Transverse colon (tissue), 4 donors: ENCODE measurements at regions not wholly inside any gene's neighbourhood (a gene's known extent, or its start where the extent isn't known, plus 50 kb on each side); places are given as distances from the start of the nearest gene placed in this dataset.

Experiments used
- DNase-seq: peaks from one replicate; pipeline ENCODE4 v3.0.0-alpha.2; 2019
- H3K27ac ChIP-seq, 4 donors: fragments of 200-600 bp; sonication (generic); 2 replicates each; pipeline ENCODE4 v1.5.1; 2016 to 2018; ENCODE audit warnings: inconsistent platforms in 4 of 4
- H3K27me3 ChIP-seq: fragments of 200-600 bp; sonication (generic); 2 replicates; pipeline ENCODE4 v1.5.1; 2017; ENCODE audit warnings: inconsistent platforms
- H3K36me3 ChIP-seq, 4 donors: fragments of 200-600 bp; sonication (generic); 2 replicates each; pipeline ENCODE4 v1.5.1; 2017 to 2019; ENCODE audit warnings: inconsistent platforms in 4 of 4
- H3K4me1 ChIP-seq, 4 donors: fragments of 200-600 bp; sonication (generic); 2 replicates each; pipeline ENCODE4 v1.5.1; 2017 to 2020; ENCODE audit warnings: inconsistent platforms in 4 of 4
- H3K4me3 ChIP-seq, 4 donors: fragments of 200-600 bp; sonication (generic); 1 replicate in 1 of 4; 2 replicates in 3 of 4; pipeline versions ENCODE4 v1.5.1 to v1.6.1; 2017 to 2019; ENCODE audit warnings: inconsistent platforms in 4 of 4
- H3K9me3 ChIP-seq, 2 donors: fragments of 200-600 bp; sonication (generic); 2 replicates each; pipeline ENCODE4 v1.5.1; 2017 to 2019; ENCODE audit warnings: inconsistent platforms in 2 of 2
- EP300 ChIP-seq: sonication (generic); formaldehyde crosslinking; IDR thresholded peaks from one replicate; pipeline ENCODE4 v1.6.1; 2017; ENCODE audit warnings: antibody characterized with exemption, low read depth
- POLR2A ChIP-seq: fragments of 450-650 bp; IDR thresholded peaks from one replicate; pipeline ENCODE4 v1.6.1; 2016; ENCODE audit warnings: antibody characterized with exemption, mild to moderate bottlenecking, moderate library complexity
- POLR2AphosphoS5 ChIP-seq, 3 donors: sonication (generic); formaldehyde crosslinking; IDR thresholded peaks; one replicate each; pipeline ENCODE4 v1.6.1; 2016; ENCODE audit warnings: antibody characterized with exemption in 3 of 3
- WGBS, 2 donors: methylation state at CpG; one replicate each; pipeline ENCODE4 v1.1.5; 2018; ENCODE audit warnings: low coverage in 1 of 2; 5-methylcytosine and 5-hydroxymethylcytosine counted together
- in situ Hi-C, 4 donors: fragments of 200-750 bp; cut with MboI; loops; one replicate each; pipeline versions ENCODE4 v1.15.0 to v1.15.1; 2017; ENCODE audit warnings: low sequenced_read_pairs in 3 of 4, low pct_ligation_motif_present in 1 of 4, low pct_unique_long_range_greater_than_20kb in 1 of 4
- intact Hi-C: fragments of 100-400 bp; cut with DNase I; formaldehyde crosslinking; loops from one replicate; pipeline ENCODE4 v1.15.1; 2023; ENCODE audit warnings: low total_unique reads
- TF ChIP-seq, protein P1 (sequence below), 5 experiments: fragments of 200-600 bp in 3 of 5; fragments of 450-650 bp in 2 of 5; sonication (generic) in 3 of 5; IDR thresholded peaks; 1 replicate in 2 of 5; 2 replicates in 3 of 5; pipeline ENCODE4 v1.5.1; 2016 to 2017; ENCODE audit warnings: antibody characterized with exemption in 5 of 5, inconsistent platforms in 3 of 5, mild to moderate bottlenecking in 2 of 5, moderate library complexity in 1 of 5

DNA sequence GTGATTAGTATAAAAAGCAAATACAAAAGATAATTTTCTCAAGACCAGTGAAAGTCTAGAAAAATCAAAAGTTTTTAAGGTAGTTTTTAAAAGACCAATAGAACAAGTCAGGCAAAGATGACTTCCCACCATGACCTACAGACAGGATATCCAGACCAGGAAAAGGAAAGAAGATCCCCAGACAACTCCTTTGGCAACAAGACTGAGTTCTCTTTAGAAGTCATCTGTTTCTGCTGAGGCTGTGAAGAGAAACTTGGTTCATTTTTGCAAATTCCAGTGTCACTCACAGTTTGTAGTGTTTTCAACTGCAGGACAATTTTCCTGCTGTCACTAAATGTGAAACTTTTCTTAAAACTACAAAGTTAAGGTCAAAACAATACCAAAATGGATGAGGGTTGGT lies 240.9 kb upstream of the SIX2 start:
- TF ChIP-seq EP300, result no peak
- no peak for TF ChIP-seq POLR2A
- no peak for TF ChIP-seq POLR2AphosphoS5 (IDR thresholded peaks at IDR 0.05)
- TF ChIP-seq, protein P1, sequence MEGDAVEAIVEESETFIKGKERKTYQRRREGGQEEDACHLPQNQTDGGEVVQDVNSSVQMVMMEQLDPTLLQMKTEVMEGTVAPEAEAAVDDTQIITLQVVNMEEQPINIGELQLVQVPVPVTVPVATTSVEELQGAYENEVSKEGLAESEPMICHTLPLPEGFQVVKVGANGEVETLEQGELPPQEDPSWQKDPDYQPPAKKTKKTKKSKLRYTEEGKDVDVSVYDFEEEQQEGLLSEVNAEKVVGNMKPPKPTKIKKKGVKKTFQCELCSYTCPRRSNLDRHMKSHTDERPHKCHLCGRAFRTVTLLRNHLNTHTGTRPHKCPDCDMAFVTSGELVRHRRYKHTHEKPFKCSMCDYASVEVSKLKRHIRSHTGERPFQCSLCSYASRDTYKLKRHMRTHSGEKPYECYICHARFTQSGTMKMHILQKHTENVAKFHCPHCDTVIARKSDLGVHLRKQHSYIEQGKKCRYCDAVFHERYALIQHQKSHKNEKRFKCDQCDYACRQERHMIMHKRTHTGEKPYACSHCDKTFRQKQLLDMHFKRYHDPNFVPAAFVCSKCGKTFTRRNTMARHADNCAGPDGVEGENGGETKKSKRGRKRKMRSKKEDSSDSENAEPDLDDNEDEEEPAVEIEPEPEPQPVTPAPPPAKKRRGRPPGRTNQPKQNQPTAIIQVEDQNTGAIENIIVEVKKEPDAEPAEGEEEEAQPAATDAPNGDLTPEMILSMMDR (IDR thresholded peaks at IDR 0.05), result no peak
- intact Hi-C loops, result no loop called here
- Histone ChIP-seq H3K27me3 (no peaks in the 10 kb centered on the region), H3K4me1 (no peaks in the 10 kb centered on the region), H3K36me3 (no peaks in the 10 kb centered on the region), H3K9me3 (no peaks in the 10 kb centered on the region), H3K27ac (no peak overlapping the region), H3K4me3 (no peak overlapping the region)
- in situ Hi-C loops, result no loop called here
- no peak for DNase-seq

DNA sequence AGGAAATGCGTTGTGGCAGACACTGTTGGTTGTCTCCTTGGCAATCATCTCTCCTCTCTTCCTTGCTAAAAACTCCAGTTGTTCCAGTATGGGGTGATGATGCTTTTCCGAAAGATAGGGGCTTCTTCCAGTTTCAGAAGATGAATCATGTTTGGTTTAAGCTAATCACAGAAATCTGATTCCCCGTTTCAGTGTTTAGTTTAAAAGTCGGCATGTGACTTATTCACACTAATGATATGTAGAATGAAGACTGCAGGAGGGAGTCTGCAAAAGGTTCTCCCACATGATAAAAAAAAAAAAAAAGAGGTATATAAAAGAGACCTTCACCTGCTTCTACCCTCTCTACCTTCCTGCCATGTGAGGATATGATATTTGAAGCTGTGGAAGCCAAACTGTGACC lies 239.0 kb upstream of the SIX2 start:
- Histone ChIP-seq H3K27ac (no peak overlapping the region), H3K9me3 (no peaks in the 10 kb centered on the region), H3K36me3 (no peaks in the 10 kb centered on the region), H3K4me1 (no peaks in the 10 kb centered on the region), H3K4me3 (no peak overlapping the region), H3K27me3 (no peaks in the 10 kb centered on the region)
- WGBS, 2 donors, result 69 to 70% methylated on average over 4 of the region's 4 CpGs
- no peak for DNase-seq
- in situ Hi-C loops, result no loop called here
- TF ChIP-seq POLR2A, result no peak
- no peak for TF ChIP-seq POLR2AphosphoS5 (IDR thresholded peaks at IDR 0.05)
- TF ChIP-seq, protein P1 (IDR thresholded peaks at IDR 0.05), result no peak
- TF ChIP-seq EP300, result no peak
- intact Hi-C loops, result no loop called here

DNA sequence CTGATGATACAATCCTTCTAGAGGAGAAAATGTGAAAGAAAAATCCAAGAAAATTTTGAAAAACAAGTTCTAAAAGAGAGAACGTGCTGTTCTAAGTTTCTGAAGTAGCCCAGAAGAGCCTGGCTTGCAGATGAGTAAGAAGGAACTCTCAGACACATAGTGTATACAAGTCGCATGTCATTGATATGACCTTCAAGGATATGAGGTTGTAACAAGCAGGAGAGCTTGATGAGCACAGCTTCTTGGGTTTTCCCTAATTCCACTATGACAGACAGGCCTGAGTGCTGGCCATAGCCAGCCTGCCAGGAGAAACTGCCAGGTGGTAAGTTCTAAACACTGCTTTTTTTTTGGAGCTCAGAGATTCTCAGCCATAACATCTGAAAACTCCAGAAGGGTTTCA lies 235.7 kb upstream of the SIX2 start:
- H3K4me1 ChIP-seq, result peaks cover 0 to 7% (median 0%) of the 10 kb centered on the region in 4 donors
- in situ Hi-C loops, result no loop called here
- 70 to 75% methylated on average over 2 of the region's 2 CpGs for WGBS, 2 donors
- H3K4me3 ChIP-seq, result no peak overlapping the region
- intact Hi-C loops, result no loop called here
- no peak for DNase-seq
- H3K27me3 ChIP-seq, result no peaks in the 10 kb centered on the region
- TF ChIP-seq POLR2A, result no peak
- no peak for TF ChIP-seq EP300
- TF ChIP-seq POLR2AphosphoS5 (IDR thresholded peaks at IDR 0.05), result no peak
- TF ChIP-seq, protein P1 (IDR thresholded peaks at IDR 0.05), result no peak
- H3K36me3 ChIP-seq, result no peaks in the 10 kb centered on the region
- H3K27ac ChIP-seq, result no peak overlapping the region
- H3K9me3 ChIP-seq, result no peaks in the 10 kb centered on the region

DNA sequence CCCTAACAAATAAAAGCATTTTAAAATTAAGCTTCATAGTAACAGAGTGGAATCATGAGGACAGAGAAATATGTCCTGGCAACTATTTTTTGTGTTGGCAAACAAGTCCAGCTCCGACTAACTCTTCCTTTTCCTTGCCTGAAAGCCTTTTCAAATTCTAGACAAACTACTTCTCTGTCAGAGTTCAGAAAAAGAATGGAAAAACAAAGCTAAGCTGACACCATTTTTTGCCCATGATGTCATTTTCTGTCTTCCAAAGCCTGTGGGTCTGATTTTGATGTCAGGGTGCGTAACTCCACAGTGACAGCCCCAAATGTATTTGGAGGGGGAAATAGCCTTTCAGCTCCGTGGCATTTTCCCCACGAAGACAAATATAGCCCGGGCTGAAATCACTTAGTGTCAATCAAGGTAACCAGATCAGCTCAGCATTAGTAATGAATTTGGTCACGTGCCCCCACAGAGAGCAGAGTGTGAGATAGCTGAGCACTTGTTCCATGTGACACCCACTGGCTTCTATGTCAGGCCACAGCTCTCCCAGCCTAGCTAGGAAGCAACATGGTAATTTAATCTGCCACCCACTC lies 233.0 kb upstream of the SIX2 start:
- Histone ChIP-seq H3K36me3 (no peaks in the 10 kb centered on the region), H3K4me3 (no peak overlapping the region), H3K27me3 (no peaks in the 10 kb centered on the region), H3K9me3 (no peaks in the 10 kb centered on the region), H3K4me1 (peaks cover 0 to 7% (median 0%) of the 10 kb centered on the region in 4 donors), H3K27ac (no peak overlapping the region)
- 59 to 76% methylated on average over 3 to 6 of the region's 6 CpGs for WGBS, 2 donors
- in situ Hi-C loops, result no loop called here
- no peak for DNase-seq
- intact Hi-C loops, result no loop called here
- TF ChIP-seq POLR2AphosphoS5 (IDR thresholded peaks at IDR 0.05) (no peak), EP300 (no peak)

DNA sequence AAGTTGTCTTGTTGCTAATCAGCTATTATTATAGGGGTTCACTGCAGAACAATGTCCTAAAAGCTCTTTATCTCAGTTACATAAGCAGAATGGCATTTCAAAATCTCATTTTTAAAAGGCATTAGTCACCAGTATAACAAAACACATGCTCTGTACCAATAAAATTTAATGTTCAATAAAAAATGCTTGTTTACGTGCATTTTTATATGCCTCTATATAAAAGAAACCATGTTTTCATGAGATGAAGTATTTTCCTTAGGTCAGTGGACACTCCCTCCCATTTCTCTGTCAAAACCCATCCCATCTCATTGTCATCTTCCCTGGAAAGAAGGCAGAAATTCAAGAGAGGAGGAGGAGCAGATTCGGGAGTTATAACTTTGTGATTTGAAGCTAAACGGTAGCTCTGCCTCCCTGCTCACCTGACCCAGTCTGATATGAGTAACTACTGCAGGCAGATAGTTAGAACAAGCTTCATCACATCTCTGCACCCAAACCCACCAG lies 231.9 kb upstream of the SIX2 start:
- no peak for DNase-seq
- no peaks in the 10 kb centered on the region for H3K27me3 ChIP-seq
- H3K27ac ChIP-seq, result no peak overlapping the region
- H3K9me3 ChIP-seq, result no peaks in the 10 kb centered on the region
- intact Hi-C loops, result no loop called here
- TF ChIP-seq POLR2AphosphoS5 (IDR thresholded peaks at IDR 0.05) (no peak), POLR2A (no peak), EP300 (no peak)
- TF ChIP-seq, protein P1 (IDR thresholded peaks at IDR 0.05), result no peak
- in situ Hi-C loops, result no loop called here
- no peak overlapping the region for H3K4me3 ChIP-seq
- H3K4me1 ChIP-seq, result peaks cover 0 to 7% (median 0%) of the 10 kb centered on the region in 4 donors
- H3K36me3 ChIP-seq, result no peaks in the 10 kb centered on the region
- 30 to 53% methylated on average over 3 of the region's 3 CpGs for WGBS, 2 donors
